HuH-7 (cell line): ENCODE measurements at regions not wholly inside any gene's neighbourhood (a gene's known extent, or its start where the extent isn't known, plus 50 kb on each side); places are given as distances from the start of the nearest gene placed in this dataset.
A peak's percentile ranks its signal among the peaks of the same experiment; 100 is the strongest.

ENCODE experiments used
- DNase-seq: peaks from one replicate; pipeline ENCODE4 v3.0.0; 2011; ENCODE audit warnings: low spot score

GRCh38 chr12:113766131-113766878 is 199.8 kb downstream of the RBM19 start:
- peak; percentile 82 for DNase-seq

- no peak for DNase-seq
Measured at GRCh38 chr12:113764661-113765060, 201.5 kb downstream of the RBM19 start.

- no peak for DNase-seq
Measured at GRCh38 chr12:113762882-113763816, 203.0 kb downstream of the RBM19 start.

- DNase-seq = no peak
Measured at GRCh38 chr12:113762155-113762881, 203.8 kb downstream of the RBM19 start.

GRCh38 chr12:113759135-113759534 is 207.0 kb downstream of the RBM19 start:
- no peak for DNase-seq

- DNase-seq = no peak
Measured at GRCh38 chr12:113758165-113758924, 207.8 kb downstream of the RBM19 start.

GRCh38 chr12:113757221-113758002 is 208.7 kb downstream of the RBM19 start:
- no peak for DNase-seq

GRCh38 chr12:113756609-113757008 is 209.5 kb downstream of the RBM19 start:
- DNase-seq = no peak

- no peak for DNase-seq
Measured at GRCh38 chr12:113755098-113755497, 211.0 kb downstream of the RBM19 start.

- DNase-seq = no peak
Measured at GRCh38 chr12:113751513-113751912, 214.6 kb downstream of the RBM19 start.

GRCh38 chr12:113749433-113749815 is 216.7 kb downstream of the RBM19 start:
- no peak for DNase-seq

- DNase-seq = no peak
Measured at GRCh38 chr12:113748707-113749432, 217.3 kb downstream of the RBM19 start.

GRCh38 chr12:113747017-113747416 is 219.1 kb downstream of the RBM19 start:
- no peak for DNase-seq

- no peak for DNase-seq
Measured at GRCh38 chr12:113744802-113745395, 221.2 kb downstream of the RBM19 start.

GRCh38 chr12:113742801-113743200 is 223.3 kb downstream of the RBM19 start:
- no peak for DNase-seq

GRCh38 chr12:113740699-113741098 is 225.4 kb downstream of the RBM19 start:
- no peak for DNase-seq

GRCh38 chr12:113735131-113735530 is 231.0 kb downstream of the RBM19 start:
- DNase-seq = no peak

- no peak for DNase-seq
Measured at GRCh38 chr12:113734503-113734902, 231.6 kb downstream of the RBM19 start.

GRCh38 chr12:113732916-113733315 is 233.2 kb downstream of the RBM19 start:
- no peak for DNase-seq

GRCh38 chr12:113727651-113728061 is 238.5 kb downstream of the RBM19 start:
- DNase-seq = no peak
